H1 (cell line): ENCODE measurements at regions not wholly inside any gene's neighbourhood (a gene's known extent, or its start where the extent isn't known, plus 50 kb on each side); places are given as distances from the start of the nearest gene placed in this dataset.

Source experiments
- CTCF ChIA-PET: fragments of 300-600 bp; sonication (Branson Sonifier 250); formaldehyde crosslinking; loops from one replicate; lab custom pipeline; 2021; ENCODE audit not compliant: partially characterized antibody; lab: Charles Lee
- POLR2A ChIA-PET: fragments of 300-600 bp; sonication (Branson Sonifier 250); formaldehyde crosslinking; loops from one replicate; lab custom pipeline; 2021; ENCODE audit warnings: inconsistent platforms; ENCODE audit not compliant: partially characterized antibody; lab: Charles Lee
- DNase-seq, 2 experiments: peaks; one replicate each; pipeline versions ENCODE4 v3.0.0 to v3.0.0-alpha.2; 2010 to 2022; ENCODE audit warnings: low spot score in 2 of 2, low read depth in 1 of 2, mixed read lengths in 1 of 2
- FAIRE-seq: peaks from 2 replicates; lab custom pipeline; 2011; peaks lifted over from hg19 to GRCh38; lab: Jason Lieb, UNC
- H2AFZ ChIP-seq: 2 replicates; pipeline ENCODE4 v1.8.1; 2012; ENCODE audit warnings: low read length, inconsistent platforms
- H2AK5ac ChIP-seq: 2 replicates; pipeline ENCODE4 v1.6.1; 2013; ENCODE audit warnings: low read depth, low read length
- H2BK120ac ChIP-seq: replicated peaks from 2 replicates; pipeline ENCODE3; 2013; ENCODE audit warnings: low read depth, low read length, inconsistent platforms
- H2BK12ac ChIP-seq: 2 replicates; pipeline ENCODE4 v1.6.1; 2013; ENCODE audit warnings: low read depth, low read length
- H2BK15ac ChIP-seq: 2 replicates; pipeline ENCODE4 v1.6.1; 2013; ENCODE audit warnings: low read length
- H2BK20ac ChIP-seq: 2 replicates; pipeline ENCODE4 v1.6.1; 2013; ENCODE audit warnings: low read length
- H2BK5ac ChIP-seq: 2 replicates; pipeline ENCODE4 v1.6.1; 2013; ENCODE audit warnings: low read depth, low read length
- H3K14ac ChIP-seq: 2 replicates; pipeline ENCODE4 v1.6.1; 2013; ENCODE audit warnings: inconsistent platforms; ENCODE audit not compliant: insufficient read length
- H3K18ac ChIP-seq: 2 replicates; pipeline ENCODE4 v1.6.1; 2013; ENCODE audit warnings: low read length; ENCODE audit errors: extremely low read depth
- H3K23ac ChIP-seq: 2 replicates; pipeline ENCODE4 v1.6.1; 2013; ENCODE audit warnings: inconsistent platforms; ENCODE audit not compliant: insufficient read length
- H3K23me2 ChIP-seq: 2 replicates; pipeline ENCODE4 v1.6.1; 2013; ENCODE audit warnings: low read depth, low read length
- H3K27ac ChIP-seq: 2 replicates; pipeline ENCODE4 v1.6.1; 2011; ENCODE audit warnings: low read depth, low read length, inconsistent platforms
- H3K27me3 ChIP-seq, 4 experiments: replicated peaks in 1 of 4; 1 replicate in 1 of 4; 2 replicates in 3 of 4; pipeline versions ENCODE4 v1.6.1 to v1.8.1; 2011 to 2013; ENCODE audit warnings: low read length in 3 of 4, mild to moderate bottlenecking in 3 of 4, inconsistent platforms in 2 of 4, mixed read lengths in 2 of 4, moderate library complexity in 1 of 4; ENCODE audit not compliant: control insufficient read depth in 3 of 4, insufficient read depth in 3 of 4; ENCODE audit errors: extremely low read depth in 1 of 4
- H3K36me3 ChIP-seq, 4 experiments: 2 replicates each; pipeline versions ENCODE4 v1.6.1 to v1.8.1; 2011 to 2013; ENCODE audit warnings: mild to moderate bottlenecking in 4 of 4, low read length in 3 of 4, moderate library complexity in 2 of 4, control low read depth in 1 of 4, inconsistent platforms in 1 of 4; ENCODE audit not compliant: insufficient read depth in 4 of 4, control insufficient read depth in 2 of 4
- H3K4ac ChIP-seq: replicated peaks from 2 replicates; pipeline ENCODE3; 2013; ENCODE audit warnings: low read length, low read depth, mixed read lengths, inconsistent platforms; ENCODE audit not compliant: insufficient read length
- H3K4me1 ChIP-seq, 4 experiments: replicated peaks in 1 of 4; 1 replicate in 1 of 4; 2 replicates in 3 of 4; pipeline versions ENCODE4 v1.6.1 to v1.8.1; 2011 to 2013; ENCODE audit warnings: low read length in 3 of 4, inconsistent platforms in 2 of 4, mixed read lengths in 1 of 4; ENCODE audit not compliant: insufficient read depth in 4 of 4, control insufficient read depth in 3 of 4
- H3K4me2 ChIP-seq, 2 experiments: 2 replicates each; pipeline versions ENCODE4 v1.6.1 to v1.8.1; 2011 to 2013; ENCODE audit warnings: low read depth in 2 of 2, low read length in 2 of 2, control low read depth in 1 of 2, inconsistent platforms in 1 of 2, mild to moderate bottlenecking in 1 of 2; ENCODE audit not compliant: insufficient read depth in 1 of 2
- H3K4me3 ChIP-seq, 4 experiments: fragments of 200-600, 300-600 bp in 1 of 4; sonication (generic), shearing (Covaris generic), sonication (Bioruptor Twin) in 1 of 4; 2 replicates each; pipeline versions ENCODE4 v1.5.1 to v1.8.1; 2011 to 2016; ENCODE audit warnings: low read length in 4 of 4, low read depth in 3 of 4, control low read depth in 2 of 4, inconsistent platforms in 2 of 4, mild to moderate bottlenecking in 2 of 4, mixed read lengths in 1 of 4, moderate library complexity in 1 of 4; ENCODE audit not compliant: insufficient read depth in 2 of 4; ENCODE audit errors: extremely low read depth in 1 of 4
- H3K56ac ChIP-seq: replicated peaks from 2 replicates; pipeline ENCODE3; 2013; ENCODE audit warnings: low read depth, mild to moderate bottlenecking, mixed read lengths, low read length, inconsistent platforms; ENCODE audit not compliant: insufficient read length
- H3K79me1 ChIP-seq: 2 replicates; pipeline ENCODE4 v1.6.1; 2013; ENCODE audit warnings: low read depth, low read length, control low read depth
- H3K79me2 ChIP-seq, 2 experiments: 2 replicates each; pipeline versions ENCODE4 v1.6.1 to v1.8.1; 2012 to 2013; ENCODE audit warnings: low read length in 2 of 2, mild to moderate bottlenecking in 2 of 2, inconsistent platforms in 1 of 2; ENCODE audit not compliant: insufficient read depth in 2 of 2, control insufficient read depth in 1 of 2
- H3K9ac ChIP-seq, 4 experiments: replicated peaks in 1 of 4; 1 replicate in 1 of 4; 2 replicates in 3 of 4; pipeline versions ENCODE4 v1.6.1 to v1.8.1; 2011 to 2013; ENCODE audit warnings: low read depth in 3 of 4, low read length in 3 of 4, control low read depth in 2 of 4, mild to moderate bottlenecking in 2 of 4, moderate library complexity in 2 of 4, inconsistent platforms in 1 of 4; ENCODE audit errors: extremely low read depth in 1 of 4
- H3K9me3 ChIP-seq, 2 experiments: 2 replicates each; pipeline versions ENCODE4 v1.6.1 to v1.8.1; 2012 to 2013; ENCODE audit warnings: mild to moderate bottlenecking in 2 of 2, moderate library complexity in 2 of 2, control low read depth in 1 of 2, inconsistent platforms in 1 of 2, low read depth in 1 of 2, low read length in 1 of 2, mixed read lengths in 1 of 2; ENCODE audit not compliant: insufficient read depth in 2 of 2
- H4K20me1 ChIP-seq, 2 experiments: replicated peaks in 1 of 2; 2 replicates each; pipeline versions ENCODE3 to v1.8.1; 2011 to 2013; ENCODE audit warnings: inconsistent platforms in 2 of 2, low read length in 2 of 2, mild to moderate bottlenecking in 1 of 2; ENCODE audit not compliant: insufficient read depth in 2 of 2, control insufficient read depth in 1 of 2
- H4K5ac ChIP-seq: 2 replicates; pipeline ENCODE4 v1.6.1; 2013; ENCODE audit warnings: low read length, low read depth, mixed read lengths, inconsistent platforms; ENCODE audit not compliant: insufficient read length
- H4K8ac ChIP-seq: 2 replicates; pipeline ENCODE4 v1.8.0; 2013; ENCODE audit warnings: mild to moderate bottlenecking, moderate library complexity, low read length, inconsistent platforms; ENCODE audit not compliant: insufficient read depth; ENCODE audit errors: extremely low read depth
- H4K91ac ChIP-seq: replicated peaks from 2 replicates; pipeline ENCODE3; 2013; ENCODE audit warnings: low read length, mixed read lengths, inconsistent platforms; ENCODE audit not compliant: insufficient read length
- ASH2L ChIP-seq: fragments of 200-600, 300-600 bp; sonication (generic); IDR thresholded peaks from one replicate; pipeline ENCODE4 v1.7.1; 2017; ENCODE audit warnings: low read length
- BRCA1 ChIP-seq: IDR thresholded peaks from 2 replicates; pipeline ENCODE4 v1.6.1; 2012; ENCODE audit warnings: low read depth, low read length, improper control_type of control experiment
- GABPA ChIP-seq: IDR thresholded peaks from 2 replicates; pipeline ENCODE4 v1.6.1; 2011; ENCODE audit warnings: mild to moderate bottlenecking, low read length, moderate library complexity, borderline replicate concordance; ENCODE audit not compliant: insufficient read depth
- HDAC2 ChIP-seq, 2 experiments: fragments of 300-600 bp in 1 of 2; sonication (generic) in 1 of 2; IDR thresholded peaks; 2 replicates each; pipeline ENCODE4 v1.6.1; 2011 to 2012; ENCODE audit warnings: low read depth in 2 of 2, low read length in 2 of 2, mild to moderate bottlenecking in 2 of 2, moderate library complexity in 2 of 2, borderline replicate concordance in 1 of 2, inconsistent platforms in 1 of 2
- JUND ChIP-seq: IDR thresholded peaks from 2 replicates; pipeline ENCODE4 v1.6.1; 2011; ENCODE audit warnings: mild to moderate bottlenecking, improper control_type of control experiment, low read length
- KDM4A ChIP-seq: IDR thresholded peaks from one replicate; pipeline ENCODE4 v1.7.1; 2012; ENCODE audit warnings: low read depth, mild to moderate bottlenecking, moderate library complexity, low read length, inconsistent platforms; ENCODE audit not compliant: severe bottlenecking
- POLR2AphosphoS5 ChIP-seq: IDR thresholded peaks from 2 replicates; pipeline ENCODE4 v1.6.1; 2011; ENCODE audit warnings: low read depth, low read length
- SUZ12 ChIP-seq: fragments of 200-600 bp; sonication (generic); IDR thresholded peaks from 2 replicates; pipeline ENCODE4 v1.6.1; 2012; ENCODE audit warnings: mild to moderate bottlenecking, inconsistent platforms, low read length, moderate library complexity, mixed read lengths
- TEAD4 ChIP-seq: IDR thresholded peaks from 2 replicates; pipeline ENCODE4 v1.6.1; 2012; ENCODE audit warnings: low read depth, low read length, inconsistent platforms, mixed read lengths
- WGBS, 2 experiments: shearing (Covaris generic) in 1 of 2; methylation state at CpG; one replicate each; pipeline versions ENCODE4 v1.1.6 to v1.1.7; 2013 to 2015; ENCODE audit warnings: low lambda C conversion rate in 2 of 2, mixed read lengths in 2 of 2, inconsistent platforms in 1 of 2, low coverage in 1 of 2, missing lambda C conversion rate in 1 of 2; ENCODE audit not compliant: insufficient replicate concordance in 2 of 2, insufficient coverage in 1 of 2, insufficient read length in 1 of 2; ENCODE audit errors: extremely low coverage in 1 of 2, missing lambda C conversion rate in 1 of 2; 5-methylcytosine and 5-hydroxymethylcytosine counted together

- Histone ChIP-seq H2BK5ac (no peak overlapping the region), H4K8ac (no peak overlapping the region), H3K9ac (no peak overlapping the region), H2BK12ac (no peak overlapping the region), H4K5ac (no peak overlapping the region), H2AK5ac (no peak overlapping the region), H4K20me1 (no peaks in the 10 kb centered on the region), H3K23ac (no peak overlapping the region), H3K4me3 (no peak overlapping the region), H3K9me3 (no peaks in the 10 kb centered on the region), H2BK120ac (no peak overlapping the region), H3K79me1 (no peaks in the 10 kb centered on the region), H3K56ac (no peak overlapping the region), H3K4me1 (no peaks in the 10 kb centered on the region), H2AFZ (no peak overlapping the region), H2BK20ac (no peak overlapping the region), H3K23me2 (no peaks in the 10 kb centered on the region), H2BK15ac (no peak overlapping the region), H3K14ac (no peak overlapping the region), H3K4ac (no peak overlapping the region), H4K91ac (no peak overlapping the region), H3K27ac (no peak overlapping the region), H3K79me2 (no peaks in the 10 kb centered on the region), H3K18ac (no peak overlapping the region), H3K36me3 (peaks cover 0 to 10% (median 2%) of the 10 kb centered on the region in 4 experiments; a peak in 6 of 8 replicates), H3K4me2 (no peak overlapping the region), H3K27me3 (no peaks in the 10 kb centered on the region)
- CTCF ChIA-PET, result interaction anchor here (1.0 kb wide), 2 partner anchors 9 to 16 kb away, joined by 3 read pairs; no protein-coding TSS in a partner anchor
- POLR2A ChIA-PET, result no interaction called here
- TF ChIP-seq HDAC2 (IDR thresholded peaks at IDR 0.05; ENCODE audit: borderline replicate concordance in 1 of 2, low read depth in 2 of 2, low read length in 2 of 2) (no peak), POLR2AphosphoS5 (no peak), SUZ12 (no peak), JUND (no peak), GABPA (no peak), ASH2L (no peak), BRCA1 (no peak), KDM4A (no peak), TEAD4 (no peak)
- FAIRE-seq, result no peak
- no peak for DNase-seq
- WGBS, 2 experiments, result 100% methylated on average over 4 of the region's 4 CpGs; no CpG with 5 or more reads in 1 of the 2 experiments
Measured at GRCh38 chr14:71688576-71688975, 243.7 kb upstream of the RGS6 start.
